ENCODE measurements at regions not wholly inside any gene's neighbourhood (a gene's known extent, or its start where the extent isn't known, plus 50 kb on each side); places are given as distances from the start of the nearest gene placed in this dataset.

DNA sequence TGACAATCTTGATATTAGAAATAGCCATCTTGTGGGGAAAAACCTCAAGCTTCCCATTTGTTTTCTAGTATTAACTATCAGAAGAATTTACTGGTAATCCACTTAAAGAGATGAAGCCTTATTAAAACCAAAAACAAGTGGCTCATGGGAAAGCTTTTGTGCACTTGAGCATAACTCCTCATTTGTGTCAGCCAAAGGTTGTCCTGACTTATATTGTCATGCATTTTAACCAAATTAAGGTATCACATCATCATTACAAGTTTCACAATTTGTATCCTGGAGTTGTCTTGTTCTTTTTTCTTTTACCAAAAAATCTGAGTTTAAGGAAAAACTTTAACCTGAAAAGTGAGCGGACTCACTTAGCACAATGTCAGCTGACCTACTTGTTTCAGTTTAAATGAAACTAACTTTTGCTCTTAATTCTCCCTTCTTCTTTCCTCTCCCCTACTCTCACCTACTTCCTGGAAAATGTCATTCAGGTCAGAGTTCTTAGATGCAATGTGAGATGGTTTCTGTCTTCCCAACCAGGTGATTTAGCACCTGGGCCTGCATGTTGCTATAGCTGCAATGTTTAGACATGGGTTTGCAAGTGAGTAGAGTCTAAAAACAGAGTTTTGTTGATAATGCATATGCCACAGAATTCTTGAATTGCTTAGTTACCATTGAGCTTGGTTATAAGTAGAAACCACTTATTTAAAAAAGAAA, 82.8 kb downstream of the TNFAIP3 start:
- intact Hi-C loops (cut with DNase I; ENCODE audit: low total_unique reads), result loop anchor here (5.0 to 10.0 kb wide), 2 partner anchors 155 to 243 kb away; no protein-coding TSS in a partner anchor
- Histone ChIP-seq H3K27me3 (replicated peaks in 1 of 7) (no peaks in the 10 kb centered on the region), H3K27ac (peak overlapping the region in 1 of 8 donors; percentile 26), H3K4me3 (no peak overlapping the region), H3K36me3 (no peaks in the 10 kb centered on the region), H3K4me1 (peaks cover 4 to 34% (median 21%) of the 10 kb centered on the region in 6 donors), H3K9me3 (no peaks in the 10 kb centered on the region)
- WGBS, 5 donors, result 48 to 75% (median 64%) methylated on average over 1 of the region's 1 CpG
- TF ChIP-seq POLR2AphosphoS5 (IDR thresholded peaks at IDR 0.05), result no peak
- TF ChIP-seq POLR2A (IDR thresholded peaks at IDR 0.05), result no peak
- TF ChIP-seq CTCF (IDR thresholded peaks at IDR 0.05 in 8 of 11, conservative IDR thresholded peaks at IDR 0.05 in 3 of 11), result no peak
- DNase-seq, result no peak

DNA sequence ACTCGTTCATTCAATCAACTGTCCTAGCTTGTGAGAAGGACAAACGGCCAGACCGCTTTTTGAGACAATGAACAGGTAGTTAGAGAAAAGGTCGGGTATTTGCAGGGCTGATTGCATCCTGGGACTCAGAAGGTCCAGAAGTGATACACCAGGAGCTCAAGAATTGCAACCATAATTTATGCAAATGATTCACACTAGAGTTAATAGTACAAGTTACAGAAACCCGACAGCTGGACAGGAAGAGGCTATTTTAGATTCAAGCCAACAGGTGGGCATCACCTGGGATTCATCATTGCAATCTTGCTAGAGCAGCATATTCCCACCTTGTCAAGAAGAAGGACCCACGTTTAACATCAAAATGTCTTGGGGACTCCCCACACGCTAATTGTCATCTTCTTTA, 83.5 kb downstream of the TNFAIP3 start:
- DNase-seq, result no peak
- H3K4me1 ChIP-seq, result peaks cover 4 to 29% (median 17%) of the 10 kb centered on the region in 6 donors
- intact Hi-C loops (cut with DNase I; ENCODE audit: low total_unique reads), result no loop called here
- no peaks in the 10 kb centered on the region for H3K27me3 ChIP-seq (replicated peaks in 1 of 7)
- H3K36me3 ChIP-seq, result no peaks in the 10 kb centered on the region
- H3K4me3 ChIP-seq, result no peak overlapping the region
- TF ChIP-seq POLR2A (IDR thresholded peaks at IDR 0.05), result no peak
- TF ChIP-seq POLR2AphosphoS5 (IDR thresholded peaks at IDR 0.05), result no peak
- no peak for TF ChIP-seq CTCF (IDR thresholded peaks at IDR 0.05 in 8 of 11, conservative IDR thresholded peaks at IDR 0.05 in 3 of 11)
- 76 to 81% (median 80%) methylated on average over 7 of the region's 7 CpGs for WGBS, 5 donors
- H3K27ac ChIP-seq, result no peak overlapping the region
- no peaks in the 10 kb centered on the region for H3K9me3 ChIP-seq

DNA sequence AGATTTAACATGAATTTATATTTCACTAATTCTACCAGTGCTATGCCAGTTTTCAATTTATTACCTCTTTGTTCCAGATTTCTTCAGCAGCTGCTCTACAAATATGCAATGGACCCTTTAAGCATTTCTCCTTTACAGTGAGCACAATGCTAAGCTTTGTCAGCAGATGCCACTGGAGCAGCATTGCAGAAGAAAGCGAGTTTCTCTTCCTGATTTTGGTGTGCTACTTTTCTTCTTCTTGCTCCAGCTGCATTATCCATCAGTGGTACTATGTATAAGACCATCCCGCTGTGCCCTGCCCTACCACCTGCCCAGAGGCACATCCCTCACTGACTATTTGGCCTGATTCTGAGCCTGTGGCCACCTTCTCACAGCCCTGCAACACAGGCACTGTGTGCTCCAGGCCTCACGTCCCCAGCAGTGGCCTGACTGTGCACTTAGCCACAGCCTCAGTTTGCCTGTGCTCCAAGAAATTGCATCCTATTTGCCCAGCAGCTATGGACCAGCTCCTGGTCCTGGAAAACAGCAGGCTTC, 84.1 kb downstream of the TNFAIP3 start:
- Histone ChIP-seq H3K4me3 (no peak overlapping the region), H3K9me3 (no peaks in the 10 kb centered on the region), H3K36me3 (no peaks in the 10 kb centered on the region), H3K27ac (no peak overlapping the region), H3K27me3 (replicated peaks in 1 of 7) (no peaks in the 10 kb centered on the region), H3K4me1 (peaks cover 4 to 29% (median 17%) of the 10 kb centered on the region in 6 donors)
- intact Hi-C loops (cut with DNase I; ENCODE audit: low total_unique reads), result no loop called here
- TF ChIP-seq POLR2AphosphoS5 (IDR thresholded peaks at IDR 0.05) (no peak), CTCF (IDR thresholded peaks at IDR 0.05 in 8 of 11, conservative IDR thresholded peaks at IDR 0.05 in 3 of 11) (no peak), POLR2A (IDR thresholded peaks at IDR 0.05) (no peak)
- 66 to 75% (median 70%) methylated on average over 3 of the region's 3 CpGs for WGBS, 5 donors
- peak; percentile 66 for DNase-seq

DNA sequence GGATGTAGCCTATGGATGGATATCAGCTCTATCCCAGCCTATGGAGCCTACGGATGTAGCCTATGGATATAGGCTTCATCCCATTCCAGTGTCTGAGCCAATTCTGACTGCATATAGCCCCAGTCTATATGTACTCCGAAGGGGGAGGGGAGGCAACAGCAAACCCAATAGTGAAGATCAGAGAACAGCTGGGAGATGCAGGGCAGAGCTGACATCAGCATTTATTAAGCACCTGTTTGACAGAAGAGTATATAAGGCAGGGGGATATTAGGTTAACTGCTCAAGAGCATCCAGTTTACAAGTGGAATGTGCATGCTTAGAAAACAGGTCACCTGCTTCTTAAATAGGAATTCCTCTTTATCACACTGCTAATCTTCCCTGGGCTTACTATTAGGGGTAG, 85.2 kb downstream of the TNFAIP3 start:
- Histone ChIP-seq H3K27ac (no peak overlapping the region), H3K27me3 (replicated peaks in 1 of 7) (no peaks in the 10 kb centered on the region), H3K4me1 (peaks cover 4 to 30% (median 18%) of the 10 kb centered on the region in 6 donors), H3K36me3 (no peaks in the 10 kb centered on the region), H3K4me3 (no peak overlapping the region), H3K9me3 (no peaks in the 10 kb centered on the region)
- TF ChIP-seq POLR2A (IDR thresholded peaks at IDR 0.05), result no peak
- TF ChIP-seq POLR2AphosphoS5 (IDR thresholded peaks at IDR 0.05), result no peak
- WGBS, 5 donors, result 87 to 100% (median 93%) methylated on average over 2 of the region's 2 CpGs
- intact Hi-C loops (cut with DNase I; ENCODE audit: low total_unique reads), result no loop called here
- no peak for DNase-seq
